HG02763 (cell line): ENCODE measurements at regions not wholly inside any gene's neighbourhood (a gene's known extent, or its start where the extent isn't known, plus 50 kb on each side); places are given as distances from the start of the nearest gene placed in this dataset.

ENCODE experiments used
- ATAC-seq: cut with Tn5 transposase; IDR thresholded peaks from one replicate; pipeline ENCODE4 v1.9.1; 2021; ENCODE audit warnings: mild to moderate bottlenecking, moderate library complexity; ENCODE audit not compliant: unreplicated experiment

GRCh38 chr19:28520998-28521568 is 691.9 kb downstream of the UQCRFS1 start:
- ATAC-seq, result no peak

GRCh38 chr19:28519952-28520861 is 692.7 kb downstream of the UQCRFS1 start:
- no peak for ATAC-seq

DNA sequence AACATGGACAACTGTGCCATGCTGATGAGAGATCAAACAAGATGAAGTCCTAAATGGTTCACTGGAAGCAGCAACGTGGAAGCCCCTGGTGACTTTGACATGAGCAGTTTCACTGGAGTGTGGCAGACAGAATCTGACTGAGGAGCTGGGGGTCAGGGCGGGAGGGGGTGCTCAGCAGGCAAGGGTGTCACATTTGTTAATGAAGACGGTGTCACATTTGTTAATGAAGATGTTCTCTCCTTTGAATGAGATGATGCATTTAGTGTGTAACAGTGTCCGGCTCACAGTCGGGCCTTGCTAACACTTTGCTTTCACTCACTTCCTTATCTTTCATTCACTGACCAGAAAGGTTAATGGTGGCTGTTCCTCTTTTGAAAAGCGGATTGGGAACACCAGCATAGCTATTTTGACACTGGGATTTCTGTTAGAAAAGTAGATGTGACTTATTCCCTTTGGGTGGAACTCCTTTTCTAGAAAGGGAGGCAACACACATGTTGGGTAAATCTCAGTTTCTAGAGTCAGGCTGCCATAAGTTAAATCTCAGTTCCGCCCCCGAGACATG is 693.7 kb downstream of the UQCRFS1 start:
- ATAC-seq, result no peak

DNA sequence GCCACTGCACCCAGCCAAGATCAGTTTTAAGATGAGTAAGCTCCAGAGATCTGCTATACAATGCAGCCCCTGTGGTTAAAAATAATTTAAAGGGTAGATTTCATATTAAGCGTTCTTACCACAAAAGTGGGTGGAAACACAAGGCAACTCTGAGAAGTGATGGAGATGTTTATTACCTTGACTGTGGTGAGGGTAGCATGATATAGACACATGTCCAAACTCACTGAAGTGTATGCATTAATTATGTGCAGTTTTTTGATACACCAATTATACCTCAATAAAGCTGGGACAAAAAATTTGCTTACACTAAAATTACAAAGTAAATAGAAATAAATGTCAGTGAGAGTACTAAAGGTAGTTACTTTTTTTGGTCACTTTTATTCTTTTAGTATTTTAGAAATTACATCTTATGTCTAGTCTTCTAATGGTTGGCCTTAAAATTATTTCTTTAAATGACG is 696.5 kb downstream of the UQCRFS1 start:
- no peak for ATAC-seq

DNA sequence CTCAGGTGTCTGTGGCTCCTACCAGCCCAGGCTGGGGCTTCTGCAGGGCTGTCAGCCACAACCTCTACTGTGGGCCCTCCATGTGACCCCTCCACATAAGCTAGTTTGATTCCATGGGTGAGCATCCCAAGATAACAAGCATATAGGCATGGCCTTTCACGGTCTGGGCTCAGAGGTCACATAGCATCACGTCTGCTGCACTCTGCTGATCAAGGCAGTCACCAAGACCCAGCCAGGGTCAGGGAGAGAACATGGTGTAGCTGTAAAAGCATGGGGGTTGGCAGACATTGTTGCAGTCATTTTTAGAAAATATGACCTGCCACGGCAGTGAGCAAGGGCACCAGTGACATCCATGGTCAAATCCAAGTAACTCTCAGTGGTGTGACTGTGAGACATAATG is 698.8 kb downstream of the UQCRFS1 start:
- ATAC-seq, result no peak

DNA sequence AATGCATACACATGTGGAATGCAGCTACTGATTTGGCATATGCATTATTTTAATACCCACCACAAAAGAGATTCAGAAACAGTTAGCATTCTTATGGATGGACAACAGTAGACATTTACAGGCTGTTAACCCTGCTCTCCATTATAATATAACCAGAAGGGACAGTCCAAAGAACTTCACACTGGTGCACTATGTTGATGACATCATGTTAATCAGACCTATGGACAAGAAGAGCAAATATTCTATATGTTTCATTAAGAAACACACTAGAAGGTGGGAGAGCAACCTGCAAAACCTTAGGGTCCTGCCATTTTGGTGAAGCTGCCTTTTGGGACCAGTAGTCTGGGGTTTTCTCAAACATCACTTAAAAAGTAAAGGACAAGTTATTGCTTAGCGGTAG is 701.3 kb downstream of the UQCRFS1 start:
- ATAC-seq, result no peak

- ATAC-seq, result no peak
These were observed 703.7 kb downstream of the UQCRFS1 start for GRCh38 chr19:28509079-28509895.

- no peak for ATAC-seq
These were observed 704.3 kb downstream of the UQCRFS1 start for GRCh38 chr19:28508666-28509065.

DNA sequence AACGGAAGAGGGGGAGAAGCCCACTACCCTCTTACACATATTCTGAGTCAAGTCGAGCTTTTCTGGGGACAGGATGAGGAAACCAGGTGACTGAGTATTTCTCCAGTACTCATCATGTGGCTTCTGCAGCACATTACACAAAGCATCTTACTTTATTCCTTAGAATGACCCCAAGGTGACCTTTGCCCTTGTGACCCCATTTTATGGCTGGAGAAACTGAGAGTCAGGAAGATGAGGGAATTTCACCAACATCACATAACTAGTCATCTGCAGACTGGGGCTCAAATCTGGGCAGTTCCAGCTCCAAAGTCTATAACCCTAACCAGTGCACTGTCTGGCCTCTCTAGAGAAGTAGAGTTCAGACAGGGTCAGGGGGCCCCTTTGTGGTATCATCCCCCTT is 707.0 kb downstream of the UQCRFS1 start:
- ATAC-seq, result no peak

DNA sequence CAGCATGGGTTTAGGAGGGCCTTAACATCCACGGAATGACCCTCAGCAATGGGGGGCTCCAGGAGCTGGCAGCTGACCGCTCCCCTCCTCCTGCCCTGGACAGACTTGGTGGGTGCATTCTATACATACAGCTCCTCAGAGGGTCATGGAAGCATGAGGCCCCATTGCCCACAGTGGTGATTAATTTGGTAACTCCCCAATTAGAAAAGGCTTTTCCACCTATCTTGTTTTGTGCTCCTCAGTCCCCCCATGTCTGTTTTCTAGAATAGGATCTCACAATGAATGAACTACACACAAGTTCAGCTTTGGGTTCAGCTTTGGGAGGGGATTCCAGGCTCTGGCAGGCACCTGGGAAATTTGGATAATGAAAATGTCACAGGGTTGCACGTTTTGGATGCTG is 707.8 kb downstream of the UQCRFS1 start:
- no peak for ATAC-seq

DNA sequence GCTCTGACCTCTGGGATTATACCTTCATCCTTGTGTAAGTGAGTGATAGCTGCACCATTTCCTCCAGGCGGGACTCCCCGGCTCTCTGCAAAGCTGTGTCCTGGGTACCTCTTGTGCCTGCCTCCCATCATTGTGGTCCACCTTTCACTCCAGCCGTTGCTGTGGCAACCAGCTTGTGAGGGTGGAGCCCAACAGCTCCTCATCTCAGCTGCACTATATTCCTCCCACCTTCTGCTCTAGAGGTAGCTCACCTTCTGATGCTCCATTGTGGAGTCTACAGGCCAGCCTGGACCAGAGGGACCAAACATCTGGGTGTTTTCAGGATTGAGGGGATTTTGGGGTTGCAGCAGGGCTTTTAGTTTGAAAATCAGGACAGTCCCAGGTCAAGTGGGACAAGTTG is 708.2 kb downstream of the UQCRFS1 start:
- ATAC-seq, result no peak

DNA sequence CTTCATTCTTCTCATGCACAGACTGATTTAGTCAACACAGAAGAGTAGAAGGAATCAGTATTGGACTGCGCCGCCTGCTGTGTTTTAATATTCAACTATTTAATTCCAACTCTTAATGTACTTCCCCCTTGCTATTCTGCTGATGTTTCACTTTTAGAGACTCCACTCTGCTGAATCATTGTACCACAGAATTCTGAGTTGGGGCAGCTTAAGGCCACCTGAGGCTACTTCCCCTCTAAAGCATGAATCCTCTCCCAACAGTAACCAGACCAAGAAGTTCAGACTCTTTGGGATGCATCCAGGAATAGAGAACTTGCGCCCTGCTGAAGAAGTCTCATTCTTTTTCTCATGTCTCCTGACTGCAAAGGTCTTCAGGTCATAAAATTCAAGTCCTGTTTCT is 708.8 kb downstream of the UQCRFS1 start:
- ATAC-seq, result no peak

DNA sequence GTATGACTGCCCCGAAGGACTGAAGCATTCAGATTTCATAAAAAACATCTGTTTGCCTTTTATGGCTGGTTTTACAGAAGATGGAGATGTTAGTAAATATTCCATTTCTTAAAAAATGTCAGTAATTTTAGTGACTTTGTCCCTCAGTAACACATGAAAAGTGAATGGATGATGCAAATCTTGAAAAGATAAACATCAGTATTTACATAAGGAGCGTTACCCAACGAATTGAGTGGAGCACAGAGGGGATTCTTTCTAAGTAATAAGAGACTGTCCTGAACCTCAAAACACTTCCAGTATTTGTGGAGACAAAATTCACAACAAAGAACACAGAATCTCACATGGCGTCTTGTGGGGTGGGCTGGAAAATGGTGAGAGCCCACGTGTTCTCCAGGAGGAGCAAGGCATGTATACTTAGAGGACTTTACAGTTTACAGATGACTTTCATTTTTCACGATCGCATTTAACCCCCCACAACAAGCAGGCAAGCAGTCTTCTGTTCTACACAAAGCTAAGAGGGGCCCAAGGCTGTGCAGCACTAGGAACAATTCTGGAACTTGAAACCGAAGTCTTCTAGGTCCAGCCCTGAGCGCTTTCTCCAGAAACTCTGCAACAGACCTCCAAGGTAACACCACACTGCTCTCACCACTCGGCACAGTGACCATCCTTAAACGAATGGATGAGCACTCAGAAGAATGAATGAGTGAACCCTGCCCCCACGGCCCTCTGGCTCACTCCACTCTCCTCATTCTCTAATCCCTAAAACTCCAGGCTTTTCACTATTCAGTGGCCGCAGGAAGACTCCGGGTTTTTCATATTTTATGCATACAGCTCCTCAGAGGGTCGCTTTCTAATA is 709.8 kb downstream of the UQCRFS1 start:
- ATAC-seq, result no peak

DNA sequence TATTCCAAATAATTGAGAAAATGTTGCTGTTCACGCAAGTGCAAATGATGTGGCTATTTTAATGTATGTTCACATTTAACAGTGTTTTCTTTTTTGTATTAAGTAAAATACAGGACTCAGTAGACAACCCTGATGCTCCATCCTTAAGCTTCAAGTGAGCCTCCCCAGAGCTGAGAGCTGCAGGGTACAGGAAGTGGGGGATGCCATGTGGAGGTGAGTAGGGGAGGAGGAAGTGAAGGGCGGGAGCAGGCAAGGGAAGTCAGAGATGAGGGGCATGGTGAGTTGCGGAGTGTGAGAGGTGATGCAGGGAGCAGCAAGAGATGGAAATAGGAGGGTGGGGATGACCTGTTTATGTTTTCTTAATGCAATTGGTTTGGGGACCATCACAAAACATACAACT is 711.0 kb downstream of the UQCRFS1 start:
- no peak for ATAC-seq

DNA sequence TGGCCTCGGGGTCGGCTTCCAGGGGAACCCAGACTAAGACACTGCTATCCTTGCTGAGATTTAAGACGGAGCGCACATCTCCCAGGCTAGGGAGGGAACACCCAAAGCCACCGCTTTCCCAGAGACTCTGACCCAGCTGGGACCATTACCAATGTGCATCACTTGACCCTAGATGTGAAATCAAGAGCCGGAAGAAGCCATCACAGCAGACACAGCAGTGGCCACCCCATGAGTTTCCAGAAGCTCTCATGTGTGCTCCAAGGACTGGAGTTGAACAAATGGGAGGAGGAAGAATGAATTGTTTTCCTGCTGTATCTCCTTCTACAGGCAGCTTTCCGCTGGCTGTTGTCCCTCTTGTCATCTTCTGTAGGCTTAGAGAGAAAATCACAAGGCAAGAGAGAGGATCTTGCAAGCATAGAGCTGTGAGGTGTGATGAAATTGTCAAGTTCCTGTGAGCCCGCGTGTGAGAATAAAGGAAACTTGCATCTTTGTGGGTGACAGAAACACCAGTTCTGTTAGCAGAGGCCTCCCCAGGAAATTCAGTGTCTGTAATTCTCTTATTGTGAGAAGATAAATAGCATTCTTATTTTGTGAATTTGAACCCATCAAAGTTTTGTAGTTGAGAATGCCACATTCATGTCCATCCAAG is 711.8 kb downstream of the UQCRFS1 start:
- no peak for ATAC-seq

DNA sequence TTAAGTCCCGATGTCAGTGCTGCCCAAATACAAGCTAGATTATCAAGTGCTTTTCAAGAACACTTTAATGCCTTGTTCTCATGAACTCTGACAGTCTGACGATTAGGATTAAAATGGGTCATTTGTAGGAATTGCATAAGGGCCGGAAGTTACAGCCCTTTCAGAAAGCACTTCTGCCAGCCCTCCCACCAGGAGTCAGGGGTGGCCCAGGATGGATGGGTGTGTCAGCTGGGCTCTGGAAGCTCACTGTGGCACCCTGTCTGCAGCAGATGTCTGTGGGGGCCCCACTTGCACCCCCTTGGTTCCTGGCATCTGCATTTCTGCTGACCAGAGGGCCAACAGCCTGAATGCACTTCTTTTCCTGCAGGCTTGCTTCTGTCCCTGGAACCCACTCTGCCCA is 712.7 kb downstream of the UQCRFS1 start:
- no peak for ATAC-seq

- ATAC-seq, result no peak
These were observed 714.5 kb downstream of the UQCRFS1 start for GRCh38 chr19:28498404-28498976.

GRCh38 chr19:28497887-28498286 is 715.1 kb downstream of the UQCRFS1 start:
- no peak for ATAC-seq

DNA sequence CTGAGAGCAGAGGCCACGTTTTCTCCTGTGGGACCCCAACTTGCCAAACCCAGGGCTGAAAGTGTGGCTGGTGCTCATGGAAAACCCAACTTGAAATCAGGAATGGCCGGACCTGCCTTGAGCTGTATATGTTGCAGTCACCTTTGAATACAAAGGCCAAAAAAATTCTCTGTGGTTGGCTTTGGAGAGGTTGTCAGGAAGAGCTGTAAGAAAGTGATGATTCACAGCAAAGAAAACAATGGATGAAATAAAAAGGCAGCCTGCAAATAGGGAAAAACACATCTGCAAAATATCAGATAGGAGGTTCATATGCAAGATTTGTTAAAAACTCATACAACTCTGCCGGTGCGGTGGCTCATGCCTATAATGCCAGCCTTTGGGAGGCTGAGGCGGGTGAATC is 715.8 kb downstream of the UQCRFS1 start:
- ATAC-seq, result no peak
